Activated naive CD8-positive, alpha-beta T cell treated with anti-CD3 and anti-CD28 coated beads, Interleukin-2, amount 10 ng/mL, durations not matched to agents 7 days and 5 days (primary cell): ENCODE measurements at regions not wholly inside any gene's neighbourhood (a gene's known extent, or its start where the extent isn't known, plus 50 kb on each side); places are given as distances from the start of the nearest gene placed in this dataset.
"Not testable (repeated sequence)": the region's sequence is repeated elsewhere in the genome, so short reads cannot be mapped to it uniquely, and the experiment has no call there.

Experiments used
- ATAC-seq: fragments of 150-1000 bp; cut with Tn5 transposase; one replicate; pipeline ENCODE4 v1.10.0; 2021; ENCODE audit warnings: low read depth, moderate library complexity
- POLR2A ChIA-PET: fragments of 350-600 bp; sonication (Branson Sonifier 250); formaldehyde crosslinking; loops from one replicate; lab custom pipeline; 2021; ENCODE audit warnings: antibody characterized with exemption; lab: Charles Lee
- DNase-seq: peaks from one replicate; pipeline ENCODE4 v3.0.0; 2021
- H3K27ac Mint-ChIP-seq: one replicate; pipeline ENCODE4 v1.8.0; 2022; ENCODE audit warnings: mild to moderate bottlenecking, mixed read lengths
- H3K27me3 Mint-ChIP-seq: one replicate; pipeline ENCODE4 v1.8.0; 2022; ENCODE audit warnings: mild to moderate bottlenecking, moderate library complexity, mixed read lengths
- H3K36me3 Mint-ChIP-seq: one replicate; pipeline ENCODE4 v1.8.0; 2021; ENCODE audit warnings: mild to moderate bottlenecking, mixed read lengths
- H3K4me1 Mint-ChIP-seq: one replicate; pipeline ENCODE4 v1.8.0; 2021; ENCODE audit warnings: mixed read lengths
- H3K4me3 Mint-ChIP-seq: one replicate; pipeline ENCODE4 v1.8.0; 2022; ENCODE audit warnings: mild to moderate bottlenecking, moderate library complexity, mixed read lengths
- H3K9me3 Mint-ChIP-seq: one replicate; pipeline ENCODE4 v1.8.0; 2021; ENCODE audit warnings: mixed read lengths

DNA sequence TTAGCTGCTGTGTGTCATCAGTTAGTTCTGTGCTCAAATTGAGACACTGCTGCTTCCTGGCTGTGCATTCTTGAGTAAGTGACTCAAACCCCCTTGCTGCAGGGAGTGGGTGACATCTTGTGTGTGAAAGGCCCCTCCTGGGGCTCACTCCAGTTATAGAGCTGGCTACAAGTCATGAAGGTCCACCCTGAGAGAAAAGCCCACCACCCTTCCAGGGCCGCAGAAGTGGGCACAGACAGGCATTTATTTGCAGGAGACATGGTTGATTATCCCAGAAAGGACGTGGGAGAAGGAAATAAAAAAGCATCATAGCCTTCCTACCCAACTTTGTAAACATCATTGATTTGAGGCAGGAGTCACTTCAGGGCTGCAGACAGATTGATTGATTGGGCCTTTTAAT, 550.6 kb downstream of the MATN1 start:
- Mint-ChIP-seq H3K27ac (no peak overlapping the region), H3K4me1 (no peaks in the 10 kb centered on the region), H3K4me3 (no peak overlapping the region), H3K36me3 (no peaks in the 10 kb centered on the region), H3K9me3 (no peaks in the 10 kb centered on the region), H3K27me3 (peaks cover 17% of the 10 kb centered on the region)
- no peak for ATAC-seq
- POLR2A ChIA-PET = interaction anchor here (0.6 kb wide), 1 partner anchor 28 kb away, joined by 4 read pairs; no protein-coding TSS in a partner anchor
- DNase-seq = no peak

DNA sequence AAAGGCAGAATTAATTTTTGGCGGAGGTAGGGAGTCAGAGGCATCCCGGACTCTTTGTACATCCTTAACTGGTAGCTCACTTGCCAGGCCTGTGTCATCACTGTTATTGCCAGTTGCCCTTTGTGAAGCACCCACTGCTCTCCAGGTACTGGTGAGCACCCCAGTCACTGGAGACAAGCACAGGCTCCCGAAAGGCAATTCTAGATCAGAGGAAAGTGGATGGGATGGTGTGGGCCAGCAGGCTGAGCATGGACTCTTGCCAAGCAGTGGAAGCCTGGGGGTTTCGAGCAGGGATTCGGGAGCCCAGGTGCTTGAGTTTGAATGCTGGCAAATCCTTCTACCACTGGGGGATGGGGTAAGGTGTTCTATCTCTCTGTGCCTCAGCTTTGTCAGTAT, 551.1 kb downstream of the MATN1 start:
- H3K36me3 Mint-ChIP-seq = no peaks in the 10 kb centered on the region
- no peak for DNase-seq
- no peaks in the 10 kb centered on the region for H3K9me3 Mint-ChIP-seq
- H3K4me1 Mint-ChIP-seq = no peaks in the 10 kb centered on the region
- ATAC-seq = no peak
- no peak overlapping the region for H3K4me3 Mint-ChIP-seq
- H3K27me3 Mint-ChIP-seq = peaks cover 19% of the 10 kb centered on the region
- H3K27ac Mint-ChIP-seq = no peak overlapping the region
- POLR2A ChIA-PET = interaction anchor here (0.6 kb wide), 1 partner anchor 29 kb away, joined by 4 read pairs; no protein-coding TSS in a partner anchor

DNA sequence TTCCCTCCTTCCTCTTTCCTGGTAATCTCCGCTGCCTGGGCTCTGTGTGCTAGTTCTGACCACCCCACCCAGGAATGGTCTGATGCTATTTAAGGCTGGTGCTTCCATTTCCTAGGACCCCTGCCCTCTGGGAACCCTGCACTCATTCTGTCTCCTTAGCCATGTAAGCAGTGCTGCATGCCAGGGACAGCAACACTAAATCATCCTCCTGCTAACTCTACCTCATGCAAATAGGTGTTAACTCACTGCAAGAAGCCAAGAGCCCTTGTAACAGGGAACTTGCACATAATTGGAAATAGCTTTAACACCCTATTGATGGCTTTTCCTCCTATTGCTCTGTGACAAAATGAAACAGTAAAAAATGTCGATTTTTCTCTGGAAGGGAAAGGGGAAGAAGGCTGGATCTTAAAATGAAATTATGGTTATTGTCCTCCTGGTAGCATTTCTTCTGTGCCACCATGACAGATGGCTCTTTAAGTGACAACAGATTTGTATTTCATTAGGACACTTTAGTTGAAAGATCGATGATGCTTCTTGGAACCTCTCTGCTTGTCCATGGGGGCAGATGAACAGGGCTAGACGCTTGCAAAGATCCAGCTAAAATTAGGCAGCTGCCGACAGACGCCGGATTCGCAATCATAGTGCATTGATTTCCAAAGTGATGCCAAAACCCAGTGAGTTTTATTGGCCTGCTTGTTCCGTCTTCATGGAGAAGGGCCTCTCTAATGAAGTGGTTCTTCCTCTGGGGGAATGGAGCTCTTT, 551.7 kb downstream of the MATN1 start:
- Mint-ChIP-seq H3K9me3 (no peaks in the 10 kb centered on the region), H3K27ac (no peak overlapping the region), H3K36me3 (no peaks in the 10 kb centered on the region), H3K27me3 (peaks cover 17% of the 10 kb centered on the region), H3K4me3 (no peak overlapping the region), H3K4me1 (no peaks in the 10 kb centered on the region)
- ATAC-seq (no peak), DNase-seq (no peak)
- POLR2A ChIA-PET = interaction anchor here (0.6 kb wide), 1 partner anchor 29 kb away, joined by 4 read pairs; no protein-coding TSS in a partner anchor

DNA sequence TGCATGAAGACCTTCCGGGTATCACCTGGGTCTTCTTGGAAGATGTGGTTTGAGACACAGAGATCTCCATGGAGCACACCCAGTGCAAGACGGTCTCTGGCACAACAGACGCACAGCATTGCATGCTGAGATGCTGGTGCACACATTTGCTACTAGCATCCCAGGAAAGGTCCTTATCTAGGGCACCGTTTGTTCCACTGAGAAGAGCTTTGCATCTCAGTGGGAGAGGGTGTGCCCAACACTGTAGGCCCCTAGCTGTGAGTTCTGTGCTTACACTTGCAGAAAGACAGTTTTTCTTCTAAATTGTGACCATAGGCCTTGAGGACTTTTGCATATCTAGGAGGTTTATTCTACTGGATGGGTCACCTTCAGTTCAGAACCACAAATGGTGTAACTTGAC, 554.1 kb downstream of the MATN1 start:
- peaks cover 24% of the 10 kb centered on the region for H3K27me3 Mint-ChIP-seq
- no peak for DNase-seq
- H3K4me1 Mint-ChIP-seq = no peaks in the 10 kb centered on the region
- no peaks in the 10 kb centered on the region for H3K36me3 Mint-ChIP-seq
- no peaks in the 10 kb centered on the region for H3K9me3 Mint-ChIP-seq
- POLR2A ChIA-PET = no interaction called here
- no peak overlapping the region for H3K27ac Mint-ChIP-seq
- no peak for ATAC-seq
- no peak overlapping the region for H3K4me3 Mint-ChIP-seq

DNA sequence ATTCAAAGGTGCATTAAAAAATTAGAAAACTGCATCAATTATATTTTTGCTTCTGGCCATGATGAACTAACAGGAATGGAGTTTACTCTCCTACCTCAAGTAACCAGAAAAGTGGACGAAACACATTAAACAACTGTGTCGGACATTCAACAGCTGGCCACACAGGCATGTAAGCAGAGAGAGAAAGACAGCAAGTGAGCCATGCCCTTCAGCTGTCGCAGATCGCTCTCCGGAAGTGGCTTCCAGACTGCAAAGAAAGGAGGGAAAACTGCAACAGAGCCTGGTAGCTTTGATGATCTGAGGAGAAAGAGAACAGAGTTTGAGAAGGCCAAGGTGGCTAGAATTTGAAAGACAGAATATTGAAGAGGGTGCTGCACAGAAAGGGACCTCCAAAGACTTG, 557.2 kb downstream of the MATN1 start:
- Mint-ChIP-seq H3K27me3 (peaks cover 24% of the 10 kb centered on the region), H3K36me3 (no peaks in the 10 kb centered on the region), H3K4me3 (no peak overlapping the region), H3K9me3 (no peaks in the 10 kb centered on the region), H3K4me1 (no peaks in the 10 kb centered on the region), H3K27ac (no peak overlapping the region)
- DNase-seq (no peak), ATAC-seq (no peak)
- POLR2A ChIA-PET = no interaction called here

DNA sequence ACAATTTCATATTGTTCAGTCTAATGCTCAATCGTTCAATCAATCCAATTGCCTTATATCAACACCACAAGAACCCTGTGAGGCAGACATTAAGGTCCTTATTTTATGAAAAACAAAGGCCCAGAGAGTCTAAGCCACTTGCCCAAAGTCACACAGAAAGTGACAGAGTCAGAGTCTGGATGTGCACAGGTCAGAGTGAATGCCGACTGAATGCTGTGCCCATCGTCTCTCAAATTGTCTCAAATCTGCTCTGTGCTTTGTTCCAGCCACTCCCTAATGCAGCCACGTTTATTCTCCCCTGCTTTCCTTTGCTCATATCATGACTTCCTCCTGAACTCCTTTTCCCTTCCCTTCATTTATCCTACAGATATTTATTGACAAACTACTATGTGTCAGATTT, 558.3 kb downstream of the MATN1 start:
- ATAC-seq (no peak), DNase-seq (no peak)
- POLR2A ChIA-PET = no interaction called here
- Mint-ChIP-seq H3K4me1 (no peaks in the 10 kb centered on the region), H3K27me3 (peaks cover 21% of the 10 kb centered on the region), H3K36me3 (no peaks in the 10 kb centered on the region), H3K9me3 (no peaks in the 10 kb centered on the region), H3K4me3 (no peak overlapping the region), H3K27ac (no peak overlapping the region)

DNA sequence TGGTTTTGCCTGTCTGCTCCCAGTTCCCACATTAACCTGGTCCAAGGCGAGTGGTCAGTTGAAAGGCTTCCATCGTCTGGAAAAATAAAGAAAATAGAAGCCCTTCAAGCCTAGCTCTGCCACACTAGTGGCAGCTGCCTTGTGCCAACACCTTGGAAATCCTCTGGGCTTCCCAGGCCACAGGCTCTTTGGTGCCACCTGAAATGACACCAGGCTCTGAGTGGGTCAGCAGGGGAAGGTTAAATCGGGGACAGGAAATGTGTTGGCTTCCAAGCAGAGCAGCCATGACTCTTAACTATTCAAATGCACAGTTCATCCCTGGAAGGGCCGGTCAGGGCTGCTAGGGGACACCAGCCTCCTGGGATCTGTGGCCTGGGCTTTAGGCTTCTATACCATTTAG, 558.7 kb downstream of the MATN1 start:
- Mint-ChIP-seq H3K27me3 (peaks cover 21% of the 10 kb centered on the region), H3K4me3 (no peak overlapping the region), H3K4me1 (no peaks in the 10 kb centered on the region), H3K9me3 (no peaks in the 10 kb centered on the region), H3K27ac (no peak overlapping the region), H3K36me3 (no peaks in the 10 kb centered on the region)
- POLR2A ChIA-PET = no interaction called here
- DNase-seq = no peak
- no peak for ATAC-seq

DNA sequence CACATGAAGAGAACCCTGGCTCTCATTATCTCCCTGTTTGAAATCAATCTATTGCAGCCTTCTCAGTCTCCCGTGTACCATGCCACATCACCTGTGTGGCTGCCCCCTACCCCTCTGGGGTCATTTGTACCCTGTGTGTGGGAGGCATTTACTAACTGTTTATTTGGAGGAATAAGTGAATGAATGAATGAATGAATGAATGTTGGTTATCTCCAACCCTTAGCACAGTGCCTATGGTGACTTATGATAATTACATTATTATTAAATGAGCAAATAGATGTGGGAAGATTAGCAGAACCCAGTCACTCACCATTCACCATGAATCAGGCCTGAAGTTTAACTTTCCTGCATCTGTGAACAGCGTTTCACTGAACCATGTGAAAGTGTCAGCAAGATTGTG, 560.8 kb downstream of the MATN1 start:
- no peaks in the 10 kb centered on the region for H3K9me3 Mint-ChIP-seq
- ATAC-seq (no peak), DNase-seq (no peak)
- H3K36me3 Mint-ChIP-seq = no peaks in the 10 kb centered on the region
- H3K27ac Mint-ChIP-seq = no peak overlapping the region
- no peaks in the 10 kb centered on the region for H3K4me1 Mint-ChIP-seq
- peaks cover 19% of the 10 kb centered on the region for H3K27me3 Mint-ChIP-seq
- POLR2A ChIA-PET = no interaction called here
- no peak overlapping the region for H3K4me3 Mint-ChIP-seq

DNA sequence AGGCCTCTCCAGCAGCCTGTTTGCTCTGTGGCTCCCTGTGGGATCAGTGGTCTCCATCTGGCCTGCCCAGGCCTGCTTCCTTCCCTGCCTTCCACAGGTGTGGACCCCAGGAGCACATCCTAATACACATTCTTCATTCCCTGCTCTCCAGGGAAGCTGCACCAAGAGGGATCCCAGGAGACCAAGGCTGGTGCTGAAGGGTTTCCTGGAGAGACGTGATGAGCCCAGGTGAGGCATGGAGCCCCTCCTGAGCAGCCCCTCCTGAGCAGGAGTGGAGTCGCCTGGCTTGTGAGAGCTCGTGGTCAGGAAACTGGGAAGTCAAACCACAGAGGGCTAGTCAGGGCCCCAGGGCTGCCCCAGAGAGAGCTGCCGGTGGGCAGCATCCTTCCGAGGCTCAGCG, 561.4 kb downstream of the MATN1 start:
- H3K27ac Mint-ChIP-seq = no peak overlapping the region
- peaks cover 15% of the 10 kb centered on the region for H3K27me3 Mint-ChIP-seq
- no peaks in the 10 kb centered on the region for H3K4me1 Mint-ChIP-seq
- DNase-seq = no peak
- ATAC-seq = no peak
- no peaks in the 10 kb centered on the region for H3K36me3 Mint-ChIP-seq
- H3K9me3 Mint-ChIP-seq = no peaks in the 10 kb centered on the region
- H3K4me3 Mint-ChIP-seq = no peak overlapping the region
- POLR2A ChIA-PET = no interaction called here

DNA sequence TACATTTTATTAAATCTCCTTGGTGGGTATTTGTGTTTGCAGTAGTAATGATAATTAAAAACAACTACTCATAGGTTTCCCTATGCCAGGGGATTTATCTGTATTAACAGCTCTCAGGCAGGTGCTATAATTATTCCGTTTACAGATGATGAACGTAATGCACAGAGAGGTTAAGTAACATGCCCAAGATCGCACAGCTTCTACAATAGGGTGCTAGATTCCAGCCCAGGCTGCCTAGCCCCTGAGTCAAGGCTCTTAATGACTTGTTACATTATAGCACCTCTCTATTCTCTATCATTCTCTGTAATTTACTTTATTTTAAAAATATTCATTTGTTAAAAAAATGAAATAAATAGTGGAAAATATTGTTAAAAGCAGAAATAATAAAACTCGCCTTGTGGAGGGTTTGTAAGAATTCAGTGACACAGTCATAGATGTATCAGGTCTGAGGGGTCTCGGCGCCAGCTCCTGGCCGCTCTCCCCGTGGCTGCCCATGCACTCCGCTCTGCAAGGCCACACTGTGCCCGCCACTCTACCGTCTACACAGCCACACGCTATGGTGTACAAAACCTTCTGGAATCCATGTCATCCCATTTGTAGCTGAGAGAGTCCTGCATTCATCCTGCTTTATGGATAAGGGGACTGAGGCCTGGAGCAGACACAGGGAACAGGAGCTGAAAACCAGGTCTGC, 562.2 kb downstream of the MATN1 start:
- Mint-ChIP-seq H3K36me3 (no peaks in the 10 kb centered on the region), H3K9me3 (no peaks in the 10 kb centered on the region), H3K27ac (no peak overlapping the region), H3K4me1 (no peaks in the 10 kb centered on the region), H3K4me3 (no peak overlapping the region), H3K27me3 (peaks cover 10% of the 10 kb centered on the region)
- ATAC-seq (no peak), DNase-seq (no peak)
- POLR2A ChIA-PET = no interaction called here

DNA sequence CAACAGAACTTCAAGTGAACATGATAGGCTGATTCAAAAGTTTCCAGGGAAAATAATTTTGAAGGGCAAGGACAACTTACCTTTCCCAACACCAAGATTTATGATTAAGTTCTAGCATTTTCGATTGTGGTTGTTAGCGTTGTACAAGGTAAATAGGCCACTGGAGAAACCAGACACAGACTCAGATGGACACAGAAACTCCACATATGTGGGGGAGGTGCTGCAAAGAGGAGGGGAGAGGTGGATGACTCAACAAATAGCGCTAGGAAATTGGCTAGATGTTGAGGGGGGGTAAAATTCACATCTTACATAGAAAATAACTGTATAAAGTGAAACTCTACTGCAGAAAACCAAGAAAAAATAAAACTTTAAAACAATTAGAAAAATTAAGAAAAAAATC, 564.4 kb downstream of the MATN1 start:
- H3K27me3 Mint-ChIP-seq = peaks cover 4% of the 10 kb centered on the region
- POLR2A ChIA-PET = no interaction called here
- no peaks in the 10 kb centered on the region for H3K4me1 Mint-ChIP-seq
- no peak overlapping the region for H3K4me3 Mint-ChIP-seq
- H3K36me3 Mint-ChIP-seq = no peaks in the 10 kb centered on the region
- no peak for ATAC-seq
- DNase-seq = no peak
- H3K9me3 Mint-ChIP-seq = peaks cover 3% of the 10 kb centered on the region
- no peak overlapping the region for H3K27ac Mint-ChIP-seq

DNA sequence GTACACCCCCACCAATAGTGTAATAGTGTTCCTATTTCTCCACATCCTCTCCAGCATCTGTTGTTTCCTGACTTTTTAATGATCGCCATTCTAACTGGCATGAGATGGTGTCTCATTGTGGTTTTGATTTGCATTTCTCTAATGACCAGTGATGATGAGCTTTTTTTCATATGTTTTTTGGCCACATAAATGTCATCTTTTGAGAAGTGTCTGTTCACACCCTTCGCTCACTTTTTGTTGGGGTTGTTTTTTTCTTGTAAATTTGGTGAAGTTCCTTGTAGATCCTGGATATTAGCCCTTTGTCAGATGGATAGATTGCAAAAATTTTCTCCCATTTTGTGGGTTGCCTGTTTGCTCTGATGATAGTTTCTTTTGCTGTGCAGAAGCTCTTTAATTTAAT, 567.7 kb downstream of the MATN1 start:
- H3K4me3 Mint-ChIP-seq, H3K4me1 Mint-ChIP-seq, DNase-seq, H3K27me3 Mint-ChIP-seq, ATAC-seq, H3K9me3 Mint-ChIP-seq, H3K27ac Mint-ChIP-seq, H3K36me3 Mint-ChIP-seq, POLR2A ChIA-PET: not testable (repeated sequence)

DNA sequence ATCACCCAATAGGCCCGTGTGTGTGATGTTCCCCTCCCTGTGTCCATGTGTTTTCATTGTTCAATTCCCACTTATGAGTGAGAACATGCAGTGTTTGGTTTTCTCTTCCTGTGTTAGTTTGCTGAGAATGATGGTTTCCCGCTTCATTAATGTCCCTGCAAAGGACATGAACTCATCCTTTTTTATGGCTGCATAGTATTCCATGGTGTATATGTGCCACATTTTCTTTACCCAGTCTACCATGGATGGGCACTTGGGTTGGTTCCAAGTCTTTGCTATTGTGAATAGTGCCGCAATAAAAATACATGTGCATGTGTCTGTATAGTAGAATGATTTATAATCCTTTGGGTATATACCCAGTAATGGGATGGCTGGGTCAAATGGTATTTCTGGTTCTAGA, 568.1 kb downstream of the MATN1 start:
- H3K4me3 Mint-ChIP-seq, DNase-seq, H3K4me1 Mint-ChIP-seq, H3K36me3 Mint-ChIP-seq, ATAC-seq, H3K9me3 Mint-ChIP-seq, H3K27me3 Mint-ChIP-seq, H3K27ac Mint-ChIP-seq, POLR2A ChIA-PET: not testable (repeated sequence)
